ENCODE measurements at regions not wholly inside any gene's neighbourhood (a gene's known extent, or its start where the extent isn't known, plus 50 kb on each side); places are given as distances from the start of the nearest gene placed in this dataset.

- TF ChIP-seq REST (IDR thresholded peaks at IDR 0.05; ENCODE audit: low read depth) (no peak), YY1 (IDR thresholded peaks at IDR 0.05; ENCODE audit: extremely low read depth, insufficient replicate concordance, low read depth, low read length) (no peak), CEBPB (IDR thresholded peaks at IDR 0.05; ENCODE audit: low read depth) (no peak), RAD21 (IDR thresholded peaks at IDR 0.05; ENCODE audit: low read depth) (no peak), EGR1 (IDR thresholded peaks at IDR 0.05; ENCODE audit: low read depth) (no peak)
Measured at GRCh38 chr12:24425601-24425970, 476.1 kb upstream of the SOX5 start (continued).

GRCh38 chr12:24424889-24425600 lies 475.6 kb upstream of the SOX5 start:
- intact Hi-C loops (cut with micrococcal nuclease) = no loop called here
- no peaks in the 10 kb centered on the region for H3K9me2 ChIP-seq (ENCODE audit: insufficient read depth)
- BruUV-seq (replicated peaks) = no TSS peak
- RAD21 ChIA-PET (ENCODE audit: low non-redundant PET in 1 of 2, low total read pairs in 2 of 2, uncharacterized antibody in 2 of 2, unreplicated experiment in 2 of 2) = no interaction called here
- H2AFZ ChIP-seq (ENCODE audit: low read depth, low read length, poor library complexity, severe bottlenecking) = no peak overlapping the region
- H4K20me1 ChIP-seq (ENCODE audit: insufficient read depth) = no peaks in the 10 kb centered on the region
- H3K27ac ChIP-seq (ENCODE audit: low read depth, low read length) = no peak overlapping the region
- no peak overlapping the region for H3K4me3 ChIP-seq (replicated peaks in 1 of 2; ENCODE audit: low read depth in 1 of 2, low read length in 2 of 2)
- peaks cover 6 to 25% of the 10 kb centered on the region in 2 experiments; a peak in 2 of 4 replicates for H3K9me3 ChIP-seq (ENCODE audit: control insufficient read depth in 1 of 2, insufficient read depth in 1 of 2, low read depth in 1 of 2, low read length in 2 of 2)
- ATAC-seq (no peak), DNase-seq (ENCODE audit: low read depth, low spot score) (no peak)
- CTCF ChIA-PET = no interaction called here
- H3K9ac ChIP-seq (ENCODE audit: low read length) = no peak overlapping the region
- no peaks in the 10 kb centered on the region for H3K4me1 ChIP-seq (ENCODE audit: control insufficient read depth in 1 of 2, insufficient read depth in 2 of 2, low read length in 2 of 2)
- POLR2A ChIA-PET = no interaction called here
- H3K36me3 ChIP-seq (ENCODE audit: control insufficient read depth in 1 of 2, insufficient read depth in 2 of 2, low read length in 2 of 2) = no peaks in the 10 kb centered on the region
- no peaks in the 10 kb centered on the region for H3K27me3 ChIP-seq (ENCODE audit: insufficient read depth, low read length)
- H3K4me2 ChIP-seq (ENCODE audit: low read length) = no peak overlapping the region
- no peaks in the 10 kb centered on the region for H3K79me2 ChIP-seq (ENCODE audit: insufficient read depth, low read length)
- TF ChIP-seq JUND (IDR thresholded peaks at IDR 0.05) (no peak), TCF7L2 (IDR thresholded peaks at IDR 0.05; ENCODE audit: borderline replicate concordance, extremely low read depth, insufficient read depth, insufficient read length) (no peak), CTCF (IDR thresholded peaks at IDR 0.05 in 2 of 3, conservative IDR thresholded peaks at IDR 0.05 in 1 of 3; ENCODE audit: borderline replicate concordance in 1 of 3, insufficient read depth in 1 of 3, low read depth in 2 of 3, low read length in 2 of 3) (no peak), ATF3 (IDR thresholded peaks at IDR 0.05) (no peak), REST (IDR thresholded peaks at IDR 0.05; ENCODE audit: low read depth) (no peak), CEBPB (IDR thresholded peaks at IDR 0.05; ENCODE audit: low read depth) (no peak), ZBTB33 (IDR thresholded peaks at IDR 0.05; ENCODE audit: extremely low read depth, insufficient replicate concordance, low read length) (no peak), EZH2 (IDR thresholded peaks at IDR 0.05) (no peak), EGR1 (IDR thresholded peaks at IDR 0.05; ENCODE audit: low read depth) (no peak)

Measured in HCT116 (cell line).